Keratinocyte (primary cell): ENCODE measurements at regions not wholly inside any gene's neighbourhood (a gene's known extent, or its start where the extent isn't known, plus 50 kb on each side); places are given as distances from the start of the nearest gene placed in this dataset.

ENCODE experiments used
- DNase-seq: peaks from one replicate; pipeline ENCODE4 v3.0.0-alpha.2; 2011; ENCODE audit warnings: low read depth, missing footprints, low spot score
- FAIRE-seq: peaks from 2 replicates; lab custom pipeline; 2011; peaks lifted over from hg19 to GRCh38; lab: Jason Lieb, UNC
- H2AFZ ChIP-seq: 2 replicates; pipeline ENCODE4 v1.6.0; 2012; ENCODE audit warnings: low read length, control low read depth, inconsistent platforms; ENCODE audit not compliant: control insufficient read depth
- H3K27ac ChIP-seq: 2 replicates; pipeline ENCODE4 v1.5.1; 2011; ENCODE audit warnings: low read length; ENCODE audit not compliant: control insufficient read depth, insufficient read depth
- H3K27me3 ChIP-seq: 3 replicates; pipeline ENCODE4 v1.6.0; 2011; ENCODE audit warnings: low read length; ENCODE audit not compliant: control insufficient read depth, insufficient read depth; ENCODE audit errors: extremely low read depth
- H3K36me3 ChIP-seq, 2 experiments: 2 replicates in 1 of 2; 3 replicates in 1 of 2; pipeline ENCODE4 v1.5.1; 2011; ENCODE audit warnings: low read length in 2 of 2, mild to moderate bottlenecking in 1 of 2; ENCODE audit not compliant: control insufficient read depth in 2 of 2, insufficient read depth in 2 of 2; ENCODE audit errors: extremely low read depth in 1 of 2
- H3K4me1 ChIP-seq: 3 replicates; pipeline ENCODE4 v1.5.1; 2011; ENCODE audit warnings: low read length; ENCODE audit not compliant: control insufficient read depth, insufficient read depth; ENCODE audit errors: extremely low read depth
- H3K4me2 ChIP-seq: 3 replicates; pipeline ENCODE4 v1.6.0; 2011; ENCODE audit warnings: low read depth, low read length; ENCODE audit not compliant: control insufficient read depth, insufficient read depth; ENCODE audit errors: extremely low read depth
- H3K4me3 ChIP-seq, 3 experiments: fragments of 200-600 bp in 1 of 3; sonication (generic) in 1 of 3; 2 replicates in 2 of 3; 3 replicates in 1 of 3; pipeline ENCODE4 v1.5.1; 2011 to 2016; ENCODE audit warnings: low read length in 3 of 3, mild to moderate bottlenecking in 3 of 3, control low read depth in 2 of 3, inconsistent platforms in 1 of 3, low read depth in 1 of 3, mixed read lengths in 1 of 3, mixed run types in 1 of 3, moderate library complexity in 1 of 3; ENCODE audit not compliant: control insufficient read depth in 2 of 3, insufficient read depth in 2 of 3; ENCODE audit errors: extremely low read depth in 1 of 3
- H3K79me2 ChIP-seq: 2 replicates; pipeline ENCODE4 v1.6.0; 2012; ENCODE audit warnings: low read length; ENCODE audit not compliant: control insufficient read depth, insufficient read depth
- H3K9ac ChIP-seq: 3 replicates; pipeline ENCODE4 v1.6.0; 2011; ENCODE audit warnings: low read length; ENCODE audit not compliant: control insufficient read depth, insufficient read depth; ENCODE audit errors: extremely low read depth
- H3K9me1 ChIP-seq: 3 replicates; pipeline ENCODE4 v1.6.0; 2011; ENCODE audit warnings: low read length; ENCODE audit not compliant: control insufficient read depth, insufficient read depth; ENCODE audit errors: extremely low read depth
- H3K9me3 ChIP-seq: 2 replicates; pipeline ENCODE4 v1.5.1; 2012; ENCODE audit warnings: low read depth, low read length; ENCODE audit not compliant: control insufficient read depth
- H4K20me1 ChIP-seq: 3 replicates; pipeline ENCODE4 v1.6.0; 2011; ENCODE audit warnings: low read length; ENCODE audit not compliant: control insufficient read depth, insufficient read depth; ENCODE audit errors: extremely low read depth
- EZH2 ChIP-seq: IDR thresholded peaks from one replicate; pipeline ENCODE4 v1.6.1; 2012; ENCODE audit warnings: inconsistent platforms, mild to moderate bottlenecking, low read length, moderate library complexity
- dilution Hi-C: fragments of 300-500 bp; cut with MboI; formaldehyde crosslinking; loops from one replicate; pipeline ENCODE4 v1.7.0; 2020; ENCODE audit warnings: low sequenced_read_pairs; ENCODE audit not compliant: extremely low pct_ligation_motif_present
- TF ChIP-seq, protein P1 (sequence below), 3 experiments: IDR thresholded peaks in 1 of 3; conservative IDR thresholded peaks in 1 of 3; optimal IDR thresholded peaks in 1 of 3; 2 replicates in 2 of 3; 3 replicates in 1 of 3; pipeline versions ENCODE3 to v1.5.1; 2011; ENCODE audit warnings: low read length in 3 of 3, mild to moderate bottlenecking in 3 of 3, moderate library complexity in 2 of 3, control low read depth in 1 of 3, inconsistent platforms in 1 of 3; ENCODE audit not compliant: insufficient read depth in 2 of 3; ENCODE audit errors: extremely low read depth in 1 of 3

DNA sequence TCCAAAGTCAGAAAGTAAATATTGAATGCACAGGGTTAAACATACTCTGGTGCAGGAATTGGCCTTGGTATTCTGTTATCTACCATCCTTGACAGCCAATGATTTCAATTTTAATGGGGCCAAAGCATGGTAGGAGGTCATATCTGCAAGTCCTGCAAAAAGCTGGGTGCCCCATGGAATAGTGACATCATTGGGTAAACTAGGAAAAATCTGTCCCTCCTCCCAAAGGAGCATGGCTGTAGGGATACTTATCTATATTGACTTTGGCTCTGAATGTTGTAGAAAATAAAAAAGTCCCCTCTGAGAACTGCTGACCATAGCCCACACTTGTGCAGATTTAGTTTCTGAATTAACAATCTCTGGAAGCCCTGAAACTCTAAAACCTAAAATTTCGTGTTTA lies 403.2 kb upstream of the SEL1L start:
- dilution Hi-C loops: no loop called here
- no peak for FAIRE-seq

DNA sequence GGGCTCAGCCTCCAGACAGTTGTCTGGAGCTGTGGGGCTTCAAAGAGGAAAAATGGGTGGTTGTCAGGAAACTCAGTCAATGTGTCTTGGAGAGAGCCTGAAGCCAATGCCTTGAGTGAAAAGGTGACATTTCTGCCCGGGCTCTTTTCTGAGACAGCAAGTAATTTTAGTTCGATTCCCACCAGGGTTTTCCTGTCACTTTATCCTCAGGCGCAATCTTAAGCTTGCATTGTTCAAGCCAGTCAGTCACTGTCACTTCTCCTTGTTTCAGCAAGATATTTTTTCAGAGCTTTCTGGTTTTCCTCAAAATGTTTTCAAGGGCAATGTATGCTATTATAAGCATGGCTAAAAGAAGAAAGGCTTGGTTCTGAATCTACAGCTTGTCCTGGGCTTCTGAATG lies 404.7 kb upstream of the SEL1L start:
- H2AFZ ChIP-seq: no peak overlapping the region
- H3K4me3 ChIP-seq: no peak overlapping the region
- H3K4me1 ChIP-seq: no peaks in the 10 kb centered on the region
- no peaks in the 10 kb centered on the region for H3K9me3 ChIP-seq
- H3K9ac ChIP-seq: no peak overlapping the region
- H3K27ac ChIP-seq: no peak overlapping the region
- H3K4me2 ChIP-seq: no peak overlapping the region
- no peaks in the 10 kb centered on the region for H3K79me2 ChIP-seq
- no peaks in the 10 kb centered on the region for H3K9me1 ChIP-seq
- no peaks in the 10 kb centered on the region for H3K36me3 ChIP-seq
- H3K27me3 ChIP-seq: no peaks in the 10 kb centered on the region
- dilution Hi-C loops: no loop called here
- H4K20me1 ChIP-seq: no peaks in the 10 kb centered on the region
- DNase-seq (no peak), FAIRE-seq (no peak)
- TF ChIP-seq, protein P1, sequence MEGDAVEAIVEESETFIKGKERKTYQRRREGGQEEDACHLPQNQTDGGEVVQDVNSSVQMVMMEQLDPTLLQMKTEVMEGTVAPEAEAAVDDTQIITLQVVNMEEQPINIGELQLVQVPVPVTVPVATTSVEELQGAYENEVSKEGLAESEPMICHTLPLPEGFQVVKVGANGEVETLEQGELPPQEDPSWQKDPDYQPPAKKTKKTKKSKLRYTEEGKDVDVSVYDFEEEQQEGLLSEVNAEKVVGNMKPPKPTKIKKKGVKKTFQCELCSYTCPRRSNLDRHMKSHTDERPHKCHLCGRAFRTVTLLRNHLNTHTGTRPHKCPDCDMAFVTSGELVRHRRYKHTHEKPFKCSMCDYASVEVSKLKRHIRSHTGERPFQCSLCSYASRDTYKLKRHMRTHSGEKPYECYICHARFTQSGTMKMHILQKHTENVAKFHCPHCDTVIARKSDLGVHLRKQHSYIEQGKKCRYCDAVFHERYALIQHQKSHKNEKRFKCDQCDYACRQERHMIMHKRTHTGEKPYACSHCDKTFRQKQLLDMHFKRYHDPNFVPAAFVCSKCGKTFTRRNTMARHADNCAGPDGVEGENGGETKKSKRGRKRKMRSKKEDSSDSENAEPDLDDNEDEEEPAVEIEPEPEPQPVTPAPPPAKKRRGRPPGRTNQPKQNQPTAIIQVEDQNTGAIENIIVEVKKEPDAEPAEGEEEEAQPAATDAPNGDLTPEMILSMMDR (optimal IDR thresholded peaks at IDR 0.05 in 1 of 3, IDR thresholded peaks at IDR 0.05 in 1 of 3, conservative IDR thresholded peaks at IDR 0.05 in 1 of 3; ENCODE audit: extremely low read depth in 1 of 3, insufficient read depth in 2 of 3, low read length in 3 of 3): no peak
- no peak for TF ChIP-seq EZH2

More for the DNA sequence above, 403.2 kb upstream of the SEL1L start:
- TF ChIP-seq EZH2: no peak
- TF ChIP-seq, protein P1 (optimal IDR thresholded peaks at IDR 0.05 in 1 of 3, IDR thresholded peaks at IDR 0.05 in 1 of 3, conservative IDR thresholded peaks at IDR 0.05 in 1 of 3; ENCODE audit: extremely low read depth in 1 of 3, insufficient read depth in 2 of 3, low read length in 3 of 3): no peak
- no peaks in the 10 kb centered on the region for H3K79me2 ChIP-seq
- no peaks in the 10 kb centered on the region for H3K27me3 ChIP-seq
- H3K9me3 ChIP-seq: no peaks in the 10 kb centered on the region
- H2AFZ ChIP-seq: no peak overlapping the region
- no peak overlapping the region for H3K9ac ChIP-seq
- H3K36me3 ChIP-seq: no peaks in the 10 kb centered on the region
- H4K20me1 ChIP-seq: no peaks in the 10 kb centered on the region
- H3K27ac ChIP-seq: no peak overlapping the region
- no peak overlapping the region for H3K4me2 ChIP-seq
- H3K4me1 ChIP-seq: no peaks in the 10 kb centered on the region
- DNase-seq: no peak
- no peak overlapping the region for H3K4me3 ChIP-seq
- H3K9me1 ChIP-seq: no peaks in the 10 kb centered on the region
